ENCODE measurements at regions not wholly inside any gene's neighbourhood (a gene's known extent, or its start where the extent isn't known, plus 50 kb on each side); places are given as distances from the start of the nearest gene placed in this dataset.
"Not testable (repeated sequence)": the region's sequence is repeated elsewhere in the genome, so short reads cannot be mapped to it uniquely, and the experiment has no call there.

DNA sequence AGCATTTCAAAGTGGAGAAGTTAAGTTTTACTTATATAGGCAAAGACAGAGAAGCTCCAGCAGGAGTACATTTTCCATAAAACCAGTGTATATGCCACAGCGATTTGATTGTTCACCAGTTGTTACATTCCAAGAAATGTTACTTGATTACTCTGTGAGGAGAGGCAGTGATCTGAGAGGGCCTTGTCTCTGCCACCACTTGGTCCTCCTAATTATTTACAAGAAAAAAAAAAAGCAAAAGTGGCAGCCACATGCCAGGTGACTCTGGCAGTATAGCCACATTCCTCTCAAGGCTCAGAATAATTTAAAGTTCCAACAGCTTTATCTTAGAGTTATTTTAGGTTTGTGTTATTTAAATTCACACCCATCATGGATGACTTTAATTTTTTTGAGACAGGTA lies 1077.8 kb downstream of the ZPLD1 start:
- Histone ChIP-seq H3K4me3 (no peak overlapping the region), H3K9me3 (replicated peaks in 1 of 3) (no peaks in the 10 kb centered on the region), H3K36me3 (replicated peaks in 1 of 2) (no peaks in the 10 kb centered on the region), H3K27ac (no peak overlapping the region), H3K4me1 (replicated peaks in 1 of 2) (no peaks in the 10 kb centered on the region), H3K27me3 (no peaks in the 10 kb centered on the region)
- no peak for DNase-seq
- TF ChIP-seq, protein P1, sequence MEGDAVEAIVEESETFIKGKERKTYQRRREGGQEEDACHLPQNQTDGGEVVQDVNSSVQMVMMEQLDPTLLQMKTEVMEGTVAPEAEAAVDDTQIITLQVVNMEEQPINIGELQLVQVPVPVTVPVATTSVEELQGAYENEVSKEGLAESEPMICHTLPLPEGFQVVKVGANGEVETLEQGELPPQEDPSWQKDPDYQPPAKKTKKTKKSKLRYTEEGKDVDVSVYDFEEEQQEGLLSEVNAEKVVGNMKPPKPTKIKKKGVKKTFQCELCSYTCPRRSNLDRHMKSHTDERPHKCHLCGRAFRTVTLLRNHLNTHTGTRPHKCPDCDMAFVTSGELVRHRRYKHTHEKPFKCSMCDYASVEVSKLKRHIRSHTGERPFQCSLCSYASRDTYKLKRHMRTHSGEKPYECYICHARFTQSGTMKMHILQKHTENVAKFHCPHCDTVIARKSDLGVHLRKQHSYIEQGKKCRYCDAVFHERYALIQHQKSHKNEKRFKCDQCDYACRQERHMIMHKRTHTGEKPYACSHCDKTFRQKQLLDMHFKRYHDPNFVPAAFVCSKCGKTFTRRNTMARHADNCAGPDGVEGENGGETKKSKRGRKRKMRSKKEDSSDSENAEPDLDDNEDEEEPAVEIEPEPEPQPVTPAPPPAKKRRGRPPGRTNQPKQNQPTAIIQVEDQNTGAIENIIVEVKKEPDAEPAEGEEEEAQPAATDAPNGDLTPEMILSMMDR (IDR thresholded peaks at IDR 0.05): no peak
- TF ChIP-seq POLR2A (IDR thresholded peaks at IDR 0.05): no peak
- 70 to 84% (median 79%) methylated on average over 1 of the region's 1 CpG for WGBS, 4 donors
- intact Hi-C loops (cut with DNase I): no loop called here

DNA sequence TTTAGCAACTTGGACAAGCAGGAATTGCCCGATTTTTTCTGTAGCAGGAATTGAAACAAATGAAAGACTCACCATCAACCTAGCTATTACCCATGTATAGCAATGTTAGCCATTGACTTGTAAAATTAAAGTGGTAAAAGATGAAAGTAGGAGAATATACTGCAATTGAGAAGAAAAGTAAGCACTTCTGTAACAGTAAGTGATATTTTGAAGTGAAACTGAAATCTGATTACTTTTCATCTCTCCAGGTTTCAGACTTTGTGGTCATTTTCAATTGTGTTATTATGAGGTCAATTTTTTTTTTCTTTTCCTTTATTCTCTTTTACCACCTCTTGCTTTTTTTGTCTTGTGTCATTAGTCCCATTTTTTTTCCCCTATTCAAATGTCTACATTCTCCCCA lies 1078.2 kb downstream of the ZPLD1 start:
- H3K27ac ChIP-seq: no peak overlapping the region
- H3K9me3 ChIP-seq (replicated peaks in 1 of 3): no peaks in the 10 kb centered on the region
- no peaks in the 10 kb centered on the region for H3K4me1 ChIP-seq (replicated peaks in 1 of 2)
- H3K4me3 ChIP-seq: no peak overlapping the region
- DNase-seq: no peak
- TF ChIP-seq POLR2A (IDR thresholded peaks at IDR 0.05): no peak
- TF ChIP-seq, protein P1 (IDR thresholded peaks at IDR 0.05): no peak
- intact Hi-C loops (cut with DNase I): no loop called here
- H3K36me3 ChIP-seq (replicated peaks in 1 of 2): no peaks in the 10 kb centered on the region
- no peaks in the 10 kb centered on the region for H3K27me3 ChIP-seq
- 64 to 86% (median 84%) methylated on average over 1 of the region's 1 CpG for WGBS, 4 donors

DNA sequence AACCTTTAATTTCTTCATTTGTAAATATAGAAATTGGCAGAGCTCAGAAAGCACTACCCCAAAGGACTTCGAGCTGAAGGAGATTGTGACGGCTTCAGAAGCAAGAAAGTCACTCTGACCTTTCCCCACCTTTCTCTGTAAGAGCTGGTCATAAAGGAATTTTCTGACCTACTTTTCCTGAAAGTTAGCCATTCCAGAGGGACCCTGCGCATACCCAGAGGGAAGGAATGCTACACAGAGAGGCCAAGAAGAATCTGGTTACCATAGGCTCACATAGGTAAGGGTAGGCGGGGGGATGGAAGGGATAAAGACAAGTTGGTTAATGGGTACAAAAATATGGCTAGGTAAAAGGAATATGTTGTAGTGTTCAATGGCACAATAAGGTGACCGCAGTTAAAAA lies 1080.3 kb downstream of the ZPLD1 start:
- WGBS, 4 donors: 85 to 86% (median 86%) methylated on average over 5 of the region's 5 CpGs
- Histone ChIP-seq H3K4me3 (no peak overlapping the region), H3K4me1 (replicated peaks in 1 of 2) (no peaks in the 10 kb centered on the region), H3K27me3 (no peaks in the 10 kb centered on the region), H3K36me3 (replicated peaks in 1 of 2) (no peaks in the 10 kb centered on the region), H3K9me3 (replicated peaks in 1 of 3) (no peaks in the 10 kb centered on the region), H3K27ac (no peak overlapping the region)
- DNase-seq: no peak
- TF ChIP-seq, protein P1 (IDR thresholded peaks at IDR 0.05): no peak
- no peak for TF ChIP-seq POLR2A (IDR thresholded peaks at IDR 0.05)
- intact Hi-C loops (cut with DNase I): no loop called here

DNA sequence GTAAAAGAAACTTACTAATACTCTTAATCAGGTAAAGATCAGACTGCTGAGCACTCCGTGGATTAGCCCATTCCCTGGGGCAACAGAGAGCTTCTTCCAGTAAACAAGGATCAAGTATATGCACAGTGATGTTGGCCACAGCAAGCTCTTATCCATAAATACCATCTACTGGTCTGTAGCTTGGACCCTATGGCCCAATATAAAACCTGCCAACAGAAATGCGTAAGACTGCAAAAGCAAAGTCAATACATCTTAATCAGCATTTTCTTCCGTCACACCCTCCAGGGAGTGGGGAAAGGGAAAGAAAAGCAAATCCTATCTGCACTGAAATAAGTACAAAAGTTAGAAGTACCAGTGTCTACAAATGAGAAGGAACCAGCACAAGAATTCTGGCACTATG lies 1082.1 kb downstream of the ZPLD1 start:
- H3K4me3 ChIP-seq: no peak overlapping the region
- H3K4me1 ChIP-seq (replicated peaks in 1 of 2): no peaks in the 10 kb centered on the region
- DNase-seq: no peak
- TF ChIP-seq POLR2A (IDR thresholded peaks at IDR 0.05): no peak
- TF ChIP-seq, protein P1 (IDR thresholded peaks at IDR 0.05): no peak
- intact Hi-C loops (cut with DNase I): no loop called here
- no peaks in the 10 kb centered on the region for H3K9me3 ChIP-seq (replicated peaks in 1 of 3)
- no peaks in the 10 kb centered on the region for H3K27me3 ChIP-seq
- WGBS, 4 donors: 86 to 90% (median 87%) methylated on average over 3 of the region's 3 CpGs
- no peaks in the 10 kb centered on the region for H3K36me3 ChIP-seq (replicated peaks in 1 of 2)
- H3K27ac ChIP-seq: no peak overlapping the region

DNA sequence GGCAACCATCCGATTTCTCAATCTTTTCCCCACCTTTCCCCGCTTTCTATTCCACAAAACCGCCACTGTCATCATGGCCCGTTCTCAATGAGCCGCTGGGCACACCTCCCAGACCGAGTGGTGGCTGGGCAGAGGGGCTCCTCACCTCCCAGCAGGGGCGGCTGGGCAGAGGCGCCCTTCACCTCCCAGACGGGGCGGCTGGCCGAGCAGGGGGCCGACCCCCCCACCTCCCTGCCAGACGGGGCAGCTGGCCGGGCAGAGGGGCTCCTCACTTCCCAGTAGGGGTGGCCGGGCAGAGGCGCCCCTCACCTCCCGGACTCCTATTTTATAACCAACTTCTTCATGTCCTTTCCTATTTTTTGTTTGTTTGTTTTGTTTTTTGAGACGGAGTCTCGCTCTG lies 1096.5 kb downstream of the ZPLD1 start:
- H3K36me3 ChIP-seq (replicated peaks in 1 of 2); intact Hi-C loops (cut with DNase I); H3K4me1 ChIP-seq (replicated peaks in 1 of 2); H3K27me3 ChIP-seq; H3K9me3 ChIP-seq (replicated peaks in 1 of 3); DNase-seq; H3K27ac ChIP-seq; H3K4me3 ChIP-seq: not testable (repeated sequence)
- 90 to 96% (median 95%) methylated on average over 16 to 19 of the region's 19 CpGs for WGBS, 4 donors
